ENCODE measurements at regions not wholly inside any gene's neighbourhood (a gene's known extent, or its start where the extent isn't known, plus 50 kb on each side); places are given as distances from the start of the nearest gene placed in this dataset.

GRCh38 chr16:60902114-60902513, 1134.1 kb downstream of the CDH8 start:
- TF ChIP-seq CTCF (IDR thresholded peaks at IDR 0.05), result no peak
- no peak for TF ChIP-seq POLR2A (IDR thresholded peaks at IDR 0.05)
